Kidney epithelial cell (primary cell): ENCODE measurements at regions not wholly inside any gene's neighbourhood (a gene's known extent, or its start where the extent isn't known, plus 50 kb on each side); places are given as distances from the start of the nearest gene placed in this dataset.

Source experiments
- DNase-seq: peaks from one replicate; pipeline ENCODE4 v3.0.0-alpha.2; 2010; ENCODE audit warnings: low read depth
- H3K27me3 ChIP-seq: 2 replicates; pipeline ENCODE4 v1.6.0; 2011; ENCODE audit warnings: low read length; ENCODE audit not compliant: control insufficient read depth, insufficient read depth
- H3K36me3 ChIP-seq: 2 replicates; pipeline ENCODE4 v1.5.1; 2011; ENCODE audit warnings: low read length; ENCODE audit not compliant: control insufficient read depth, insufficient read depth
- H3K4me3 ChIP-seq: 2 replicates; pipeline ENCODE4 v1.5.1; 2011; ENCODE audit warnings: low read depth, mild to moderate bottlenecking, control low read depth, low read length
- TF ChIP-seq, protein P1 (sequence below): IDR thresholded peaks from 2 replicates; pipeline ENCODE4 v1.5.1; 2011; ENCODE audit warnings: mild to moderate bottlenecking, moderate library complexity, low read length, control low read depth, inconsistent platforms; ENCODE audit not compliant: insufficient read depth, poor library complexity, severe bottlenecking

DNA sequence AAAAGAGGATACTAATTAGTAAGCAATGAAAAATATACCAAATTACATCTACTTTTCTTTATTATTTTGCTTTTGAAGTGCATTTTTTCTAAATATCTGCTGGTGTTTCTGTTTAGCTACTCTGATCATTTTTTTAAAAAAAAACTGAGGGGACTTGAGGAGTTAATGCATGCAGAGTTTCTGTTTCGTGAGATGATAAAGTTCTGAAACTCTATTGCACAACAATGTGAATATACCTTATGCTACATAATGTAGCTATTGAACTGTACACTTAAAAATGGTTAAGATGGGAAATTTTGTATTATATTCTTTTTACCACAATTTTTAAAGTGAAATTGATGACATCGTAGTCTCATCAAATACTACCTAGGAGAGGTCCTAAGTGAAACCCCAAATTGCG, 288.3 kb upstream of the NR4A3 start:
- TF ChIP-seq, protein P1, sequence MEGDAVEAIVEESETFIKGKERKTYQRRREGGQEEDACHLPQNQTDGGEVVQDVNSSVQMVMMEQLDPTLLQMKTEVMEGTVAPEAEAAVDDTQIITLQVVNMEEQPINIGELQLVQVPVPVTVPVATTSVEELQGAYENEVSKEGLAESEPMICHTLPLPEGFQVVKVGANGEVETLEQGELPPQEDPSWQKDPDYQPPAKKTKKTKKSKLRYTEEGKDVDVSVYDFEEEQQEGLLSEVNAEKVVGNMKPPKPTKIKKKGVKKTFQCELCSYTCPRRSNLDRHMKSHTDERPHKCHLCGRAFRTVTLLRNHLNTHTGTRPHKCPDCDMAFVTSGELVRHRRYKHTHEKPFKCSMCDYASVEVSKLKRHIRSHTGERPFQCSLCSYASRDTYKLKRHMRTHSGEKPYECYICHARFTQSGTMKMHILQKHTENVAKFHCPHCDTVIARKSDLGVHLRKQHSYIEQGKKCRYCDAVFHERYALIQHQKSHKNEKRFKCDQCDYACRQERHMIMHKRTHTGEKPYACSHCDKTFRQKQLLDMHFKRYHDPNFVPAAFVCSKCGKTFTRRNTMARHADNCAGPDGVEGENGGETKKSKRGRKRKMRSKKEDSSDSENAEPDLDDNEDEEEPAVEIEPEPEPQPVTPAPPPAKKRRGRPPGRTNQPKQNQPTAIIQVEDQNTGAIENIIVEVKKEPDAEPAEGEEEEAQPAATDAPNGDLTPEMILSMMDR = no peak
- H3K27me3 ChIP-seq = no peaks in the 10 kb centered on the region
- no peak overlapping the region for H3K4me3 ChIP-seq
- DNase-seq = no peak
- no peaks in the 10 kb centered on the region for H3K36me3 ChIP-seq

DNA sequence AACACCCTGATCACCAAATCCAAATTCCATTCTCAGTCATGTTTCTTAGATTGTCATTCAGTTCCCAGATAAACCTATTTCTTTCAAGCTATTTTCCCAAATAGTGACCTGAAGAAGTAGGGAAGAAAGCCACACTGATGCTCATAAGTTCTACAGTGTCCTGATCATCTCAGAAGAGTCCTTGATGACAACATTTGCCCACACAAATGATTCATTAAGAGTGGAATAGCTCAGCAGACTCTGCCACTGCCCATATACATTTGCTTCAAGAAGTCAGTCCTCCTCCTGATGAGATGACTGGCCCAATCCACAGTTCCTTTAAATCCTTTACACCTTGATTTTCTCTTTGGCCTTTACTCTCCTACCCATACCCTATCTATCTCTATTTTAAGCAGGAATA, 283.7 kb upstream of the NR4A3 start:
- Histone ChIP-seq H3K4me3 (no peak overlapping the region), H3K36me3 (no peaks in the 10 kb centered on the region), H3K27me3 (no peaks in the 10 kb centered on the region)
- TF ChIP-seq, protein P1 = no peak
- DNase-seq = no peak

DNA sequence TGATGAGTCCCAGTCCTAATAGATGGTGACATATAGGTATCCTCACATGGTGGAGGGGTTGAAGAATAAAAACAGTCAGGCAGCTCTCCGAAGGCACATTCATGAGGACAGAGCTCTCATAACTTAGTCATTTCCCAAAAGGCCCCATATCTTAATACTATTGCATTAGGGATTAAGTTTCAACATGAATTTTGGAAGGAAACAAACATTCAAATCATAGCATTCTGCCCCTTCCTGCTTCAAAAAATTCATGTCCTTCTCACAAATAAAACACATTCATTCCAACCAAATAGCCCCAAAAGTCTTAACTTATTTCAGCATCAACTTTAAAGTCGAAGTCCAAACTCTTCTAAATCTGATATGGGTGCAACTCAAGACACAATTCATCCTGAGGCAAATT, 277.2 kb upstream of the NR4A3 start:
- no peaks in the 10 kb centered on the region for H3K27me3 ChIP-seq
- TF ChIP-seq, protein P1 = no peak

DNA sequence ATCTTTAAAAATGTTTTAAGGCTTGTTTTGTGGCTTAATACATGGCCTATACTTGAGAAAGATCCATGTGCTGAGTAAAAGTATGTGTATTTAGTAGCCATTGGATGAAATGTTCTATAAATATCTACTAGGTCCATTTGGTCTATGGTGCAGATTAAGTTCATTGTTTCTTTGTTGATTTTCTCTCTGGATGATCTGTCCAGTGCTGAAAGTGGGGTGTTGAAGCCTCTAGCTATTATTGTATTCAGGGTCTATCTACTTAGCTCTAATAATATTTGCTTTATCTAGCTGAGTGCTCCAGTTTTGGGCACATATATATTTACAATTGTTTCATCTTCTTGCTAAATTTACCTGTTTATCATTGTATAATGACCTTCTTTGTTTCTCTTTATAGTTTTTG, 272.2 kb upstream of the NR4A3 start:
- no peaks in the 10 kb centered on the region for H3K36me3 ChIP-seq
- TF ChIP-seq, protein P1 = no peak
- H3K27me3 ChIP-seq = no peaks in the 10 kb centered on the region
- no peak overlapping the region for H3K4me3 ChIP-seq
- no peak for DNase-seq

More for the DNA sequence above, 277.2 kb upstream of the NR4A3 start:
- no peak overlapping the region for H3K4me3 ChIP-seq
- no peaks in the 10 kb centered on the region for H3K36me3 ChIP-seq
- DNase-seq = no peak

DNA sequence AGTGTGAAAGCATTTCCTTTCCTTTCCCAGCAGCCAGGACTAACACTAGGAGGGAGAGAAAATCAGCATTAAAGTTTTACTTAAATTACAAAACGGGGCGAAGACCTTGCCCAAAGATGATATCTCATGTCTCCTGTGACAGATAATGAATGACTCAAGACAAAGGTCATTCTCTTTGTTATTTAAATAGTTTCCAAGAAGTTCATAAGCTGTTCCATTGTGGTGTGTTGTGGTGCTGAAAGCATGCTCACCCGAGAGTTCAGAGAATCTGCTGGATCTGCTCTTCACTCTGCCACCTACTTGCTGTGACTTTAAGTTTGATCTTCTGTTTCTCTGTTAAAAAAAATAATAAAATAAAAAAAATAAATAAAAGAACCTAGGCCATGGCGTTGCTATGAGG, 265.9 kb upstream of the NR4A3 start:
- Histone ChIP-seq H3K36me3 (no peaks in the 10 kb centered on the region), H3K27me3 (no peaks in the 10 kb centered on the region), H3K4me3 (no peak overlapping the region)
- no peak for DNase-seq
- TF ChIP-seq, protein P1 = no peak

DNA sequence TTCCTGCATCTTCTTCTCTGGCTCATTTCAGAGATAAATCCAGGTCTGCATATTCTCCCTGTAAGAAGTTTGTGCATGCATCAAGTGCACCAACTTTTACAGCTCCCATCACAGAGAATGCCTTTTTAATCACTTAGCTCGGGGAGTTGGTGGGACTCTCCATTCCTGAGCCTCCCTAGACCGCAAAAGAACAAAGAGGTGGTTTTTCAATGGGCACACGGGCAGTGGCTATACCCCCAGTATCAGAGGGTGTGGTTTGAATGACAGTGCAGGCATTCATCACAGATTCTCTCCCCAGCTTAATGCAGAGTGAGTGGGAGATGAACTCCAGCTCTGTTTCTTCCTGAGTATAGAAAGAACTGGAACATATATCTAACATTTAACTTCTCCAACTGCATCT, 264.7 kb upstream of the NR4A3 start:
- no peak overlapping the region for H3K4me3 ChIP-seq
- no peaks in the 10 kb centered on the region for H3K27me3 ChIP-seq
- DNase-seq = no peak
- TF ChIP-seq, protein P1 = no peak
- no peaks in the 10 kb centered on the region for H3K36me3 ChIP-seq
